GM23338 (cell line): ENCODE measurements at regions not wholly inside any gene's neighbourhood (a gene's known extent, or its start where the extent isn't known, plus 50 kb on each side); places are given as distances from the start of the nearest gene placed in this dataset.

Experiments
- ATAC-seq: fragments of 200-7000 bp; cut with Tn5 transposase; 3 replicates; pipeline ENCODE4 v1.9.1; 2020
- DNase-seq: peaks from one replicate; pipeline ENCODE4 v3.0.0-alpha.2; 2015; ENCODE audit warnings: low spot score
- H2AFZ ChIP-seq: fragments of 200-600 bp; sonication (generic); 2 replicates; pipeline ENCODE4 v1.8.0; 2016; ENCODE audit warnings: antibody characterized with exemption, mild to moderate bottlenecking, moderate library complexity
- H3F3A ChIP-seq: fragments of 200-600 bp; sonication (generic); replicated peaks from 2 replicates; pipeline ENCODE4 v1.8.0; 2017; ENCODE audit warnings: antibody characterized with exemption, mixed run types, low read depth
- H3K27ac ChIP-seq: fragments of 200-600 bp; sonication (generic); 2 replicates; pipeline ENCODE4 v1.6.1; 2016; ENCODE audit warnings: low read depth
- H3K27me3 ChIP-seq: fragments of 200-600 bp; sonication (generic); 2 replicates; pipeline ENCODE4 v1.8.0; 2016; ENCODE audit warnings: mild to moderate bottlenecking, mixed run types, moderate library complexity; ENCODE audit not compliant: insufficient read depth
- H3K36me3 ChIP-seq: fragments of 200-600 bp; sonication (generic); 2 replicates; pipeline ENCODE4 v1.8.0; 2016; ENCODE audit warnings: mild to moderate bottlenecking; ENCODE audit not compliant: insufficient read depth
- H3K4me1 ChIP-seq: fragments of 200-600 bp; sonication (generic); 2 replicates; pipeline ENCODE4 v1.8.0; 2016; ENCODE audit warnings: mild to moderate bottlenecking, moderate library complexity; ENCODE audit not compliant: insufficient read depth
- H3K4me2 ChIP-seq: fragments of 200-600 bp; sonication (generic); 2 replicates; pipeline ENCODE4 v1.7.1; 2017; ENCODE audit warnings: mixed run types
- H3K4me3 ChIP-seq: fragments of 200-600 bp; sonication (generic); 2 replicates; pipeline ENCODE4 v1.6.1; 2016; ENCODE audit warnings: mixed run types
- H3K79me2 ChIP-seq: fragments of 200-600 bp; sonication (generic); replicated peaks from 2 replicates; pipeline ENCODE4 v1.8.0; 2017; ENCODE audit warnings: mild to moderate bottlenecking; ENCODE audit not compliant: insufficient read depth
- H3K9me2 ChIP-seq: fragments of 200-600 bp; sonication (generic); 2 replicates; pipeline ENCODE4 v1.8.0; 2017; ENCODE audit not compliant: insufficient read depth
- H4K20me1 ChIP-seq: fragments of 200-600 bp; sonication (generic); replicated peaks from 2 replicates; pipeline ENCODE4 v1.8.0; 2017; ENCODE audit warnings: mild to moderate bottlenecking; ENCODE audit not compliant: insufficient read depth
- H3K27ac Mint-ChIP-seq: 2 replicates; pipeline ENCODE4 v1.8.0; 2020; ENCODE audit warnings: inconsistent platforms, mild to moderate bottlenecking, moderate library complexity, mixed read lengths
- H3K27me3 Mint-ChIP-seq: 3 replicates; pipeline ENCODE4 v1.8.0; 2022; ENCODE audit warnings: low read depth, mild to moderate bottlenecking, moderate library complexity, mixed read lengths, inconsistent platforms; ENCODE audit not compliant: insufficient read depth, poor library complexity
- H3K36me3 Mint-ChIP-seq: 3 replicates; pipeline ENCODE4 v1.8.0; 2021; ENCODE audit warnings: low read depth, mild to moderate bottlenecking, inconsistent platforms, moderate library complexity, mixed read lengths
- H3K4me1 Mint-ChIP-seq: 3 replicates; pipeline ENCODE4 v1.8.0; 2020; ENCODE audit warnings: mild to moderate bottlenecking, inconsistent platforms, mixed read lengths
- H3K4me3 Mint-ChIP-seq: 3 replicates; pipeline ENCODE4 v1.8.0; 2021; ENCODE audit warnings: moderate library complexity, mild to moderate bottlenecking, inconsistent platforms, mixed read lengths
- H3K9me3 Mint-ChIP-seq: 3 replicates; pipeline ENCODE4 v1.8.0; 2020; ENCODE audit warnings: moderate library complexity, mild to moderate bottlenecking, inconsistent platforms, mixed read lengths
- EZH2phosphoT487 ChIP-seq: fragments of 200-600 bp; sonication (generic); IDR thresholded peaks from one replicate; pipeline ENCODE4 v1.8.1; 2018; ENCODE audit warnings: antibody characterized with exemption; ENCODE audit not compliant: unreplicated experiment
- NANOG ChIP-seq: IDR thresholded peaks from 2 replicates; pipeline ENCODE4 v1.6.1; 2016; ENCODE audit warnings: antibody characterized with exemption, borderline replicate concordance
- STAT1 ChIP-seq: IDR thresholded peaks from one replicate; pipeline ENCODE4 v1.6.1; 2016; ENCODE audit warnings: antibody characterized with exemption; ENCODE audit not compliant: unreplicated experiment
- ZNF114 ChIP-seq: fragments of 250-450 bp; sonication (Bioruptor Pico); IDR thresholded peaks from 2 replicates; pipeline ENCODE4 v1.5.0; 2020; ENCODE audit warnings: mild to moderate bottlenecking, moderate library complexity
- TF ChIP-seq, protein P1 (sequence below): fragments of 250-450 bp; sonication (Bioruptor Pico); IDR thresholded peaks from 2 replicates; pipeline ENCODE4 v1.5.0; 2020; ENCODE audit warnings: mild to moderate bottlenecking, moderate library complexity
- TF ChIP-seq, protein P2 (sequence below), 2 experiments: fragments of 200-600 bp in 1 of 2; sonication (generic) in 1 of 2; conservative IDR thresholded peaks; 2 replicates each; pipeline versions ENCODE4 v1.5.1 to v1.6.1; 2016 to 2017; ENCODE audit warnings: antibody characterized with exemption in 2 of 2, low read depth in 2 of 2, mild to moderate bottlenecking in 2 of 2, moderate library complexity in 1 of 2

DNA sequence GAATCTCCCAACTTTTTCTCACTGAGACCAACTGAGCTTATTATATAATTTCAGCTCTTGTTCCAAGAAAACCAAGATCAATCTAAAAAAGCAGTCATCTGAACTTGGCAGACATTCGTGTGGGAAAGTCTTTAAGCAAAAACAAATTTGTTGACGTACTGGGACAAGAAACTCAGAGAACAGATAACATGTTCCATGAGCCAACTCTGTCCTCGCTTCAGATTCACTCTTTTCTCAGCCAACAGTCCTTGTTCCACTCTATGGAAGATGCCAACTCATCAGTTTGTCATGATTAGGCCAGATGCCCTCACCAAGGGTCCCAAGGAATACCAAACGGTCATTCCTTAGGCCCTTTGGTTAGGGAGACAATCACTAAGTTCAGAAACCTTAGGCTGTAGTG is 224.2 kb upstream of the CTAGE1 start:
- no peak for TF ChIP-seq EZH2phosphoT487
- TF ChIP-seq, protein P1, sequence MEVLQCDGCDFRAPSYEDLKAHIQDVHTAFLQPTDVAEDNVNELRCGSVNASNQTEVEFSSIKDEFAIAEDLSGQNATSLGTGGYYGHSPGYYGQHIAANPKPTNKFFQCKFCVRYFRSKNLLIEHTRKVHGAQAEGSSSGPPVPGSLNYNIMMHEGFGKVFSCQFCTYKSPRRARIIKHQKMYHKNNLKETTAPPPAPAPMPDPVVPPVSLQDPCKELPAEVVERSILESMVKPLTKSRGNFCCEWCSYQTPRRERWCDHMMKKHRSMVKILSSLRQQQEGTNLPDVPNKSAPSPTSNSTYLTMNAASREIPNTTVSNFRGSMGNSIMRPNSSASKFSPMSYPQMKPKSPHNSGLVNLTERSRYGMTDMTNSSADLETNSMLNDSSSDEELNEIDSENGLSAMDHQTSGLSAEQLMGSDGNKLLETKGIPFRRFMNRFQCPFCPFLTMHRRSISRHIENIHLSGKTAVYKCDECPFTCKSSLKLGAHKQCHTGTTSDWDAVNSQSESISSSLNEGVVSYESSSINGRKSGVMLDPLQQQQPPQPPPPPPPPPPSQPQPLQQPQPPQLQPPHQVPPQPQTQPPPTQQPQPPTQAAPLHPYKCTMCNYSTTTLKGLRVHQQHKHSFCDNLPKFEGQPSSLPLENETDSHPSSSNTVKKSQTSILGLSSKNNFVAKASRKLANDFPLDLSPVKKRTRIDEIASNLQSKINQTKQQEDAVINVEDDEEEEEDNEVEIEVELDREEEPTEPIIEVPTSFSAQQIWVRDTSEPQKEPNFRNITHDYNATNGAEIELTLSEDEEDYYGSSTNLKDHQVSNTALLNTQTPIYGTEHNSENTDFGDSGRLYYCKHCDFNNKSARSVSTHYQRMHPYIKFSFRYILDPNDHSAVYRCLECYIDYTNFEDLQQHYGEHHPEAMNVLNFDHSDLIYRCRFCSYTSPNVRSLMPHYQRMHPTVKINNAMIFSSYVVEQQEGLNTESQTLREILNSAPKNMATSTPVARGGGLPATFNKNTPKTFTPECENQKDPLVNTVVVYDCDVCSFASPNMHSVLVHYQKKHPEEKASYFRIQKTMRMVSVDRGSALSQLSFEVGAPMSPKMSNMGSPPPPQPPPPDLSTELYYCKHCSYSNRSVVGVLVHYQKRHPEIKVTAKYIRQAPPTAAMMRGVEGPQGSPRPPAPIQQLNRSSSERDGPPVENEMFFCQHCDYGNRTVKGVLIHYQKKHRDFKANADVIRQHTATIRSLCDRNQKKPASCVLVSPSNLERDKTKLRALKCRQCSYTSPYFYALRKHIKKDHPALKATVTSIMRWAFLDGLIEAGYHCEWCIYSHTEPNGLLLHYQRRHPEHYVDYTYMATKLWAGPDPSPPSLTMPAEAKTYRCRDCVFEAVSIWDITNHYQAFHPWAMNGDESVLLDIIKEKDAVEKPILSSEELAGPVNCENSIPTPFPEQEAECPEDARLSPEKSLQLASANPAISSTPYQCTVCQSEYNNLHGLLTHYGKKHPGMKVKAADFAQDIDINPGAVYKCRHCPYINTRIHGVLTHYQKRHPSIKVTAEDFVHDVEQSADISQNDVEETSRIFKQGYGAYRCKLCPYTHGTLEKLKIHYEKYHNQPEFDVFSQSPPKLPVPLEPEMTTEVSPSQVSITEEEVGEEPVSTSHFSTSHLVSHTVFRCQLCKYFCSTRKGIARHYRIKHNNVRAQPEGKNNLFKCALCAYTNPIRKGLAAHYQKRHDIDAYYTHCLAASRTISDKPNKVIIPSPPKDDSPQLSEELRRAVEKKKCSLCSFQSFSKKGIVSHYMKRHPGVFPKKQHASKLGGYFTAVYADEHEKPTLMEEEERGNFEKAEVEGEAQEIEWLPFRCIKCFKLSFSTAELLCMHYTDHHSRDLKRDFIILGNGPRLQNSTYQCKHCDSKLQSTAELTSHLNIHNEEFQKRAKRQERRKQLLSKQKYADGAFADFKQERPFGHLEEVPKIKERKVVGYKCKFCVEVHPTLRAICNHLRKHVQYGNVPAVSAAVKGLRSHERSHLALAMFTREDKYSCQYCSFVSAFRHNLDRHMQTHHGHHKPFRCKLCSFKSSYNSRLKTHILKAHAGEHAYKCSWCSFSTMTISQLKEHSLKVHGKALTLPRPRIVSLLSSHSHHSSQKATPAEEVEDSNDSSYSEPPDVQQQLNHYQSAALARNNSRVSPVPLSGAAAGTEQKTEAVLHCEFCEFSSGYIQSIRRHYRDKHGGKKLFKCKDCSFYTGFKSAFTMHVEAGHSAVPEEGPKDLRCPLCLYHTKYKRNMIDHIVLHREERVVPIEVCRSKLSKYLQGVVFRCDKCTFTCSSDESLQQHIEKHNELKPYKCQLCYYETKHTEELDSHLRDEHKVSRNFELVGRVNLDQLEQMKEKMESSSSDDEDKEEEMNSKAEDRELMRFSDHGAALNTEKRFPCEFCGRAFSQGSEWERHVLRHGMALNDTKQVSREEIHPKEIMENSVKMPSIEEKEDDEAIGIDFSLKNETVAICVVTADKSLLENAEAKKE (CRISPR knock-in tag): no peak
- TF ChIP-seq NANOG: no peak
- ATAC-seq (no peak), DNase-seq (no peak)
- Mint-ChIP-seq H3K27ac (no peak overlapping the region), H3K4me3 (no peak overlapping the region), H3K4me1 (no peaks in the 10 kb centered on the region), H3K36me3 (no peaks in the 10 kb centered on the region), H3K27me3 (no peaks in the 10 kb centered on the region), H3K9me3 (peaks cover 3% of the 10 kb centered on the region; the same call in 1 of the 3 replicates)
- Histone ChIP-seq H3K79me2 (no peaks in the 10 kb centered on the region), H2AFZ (no peak overlapping the region), H3K27ac (no peak overlapping the region), H3K4me1 (no peaks in the 10 kb centered on the region), H3F3A (no peaks in the 10 kb centered on the region), H3K4me2 (no peak overlapping the region), H4K20me1 (no peaks in the 10 kb centered on the region), H3K4me3 (no peak overlapping the region), H3K36me3 (no peaks in the 10 kb centered on the region), H3K9me2 (no peaks in the 10 kb centered on the region; the same call in none of the 2 replicates), H3K27me3 (no peaks in the 10 kb centered on the region)

DNA sequence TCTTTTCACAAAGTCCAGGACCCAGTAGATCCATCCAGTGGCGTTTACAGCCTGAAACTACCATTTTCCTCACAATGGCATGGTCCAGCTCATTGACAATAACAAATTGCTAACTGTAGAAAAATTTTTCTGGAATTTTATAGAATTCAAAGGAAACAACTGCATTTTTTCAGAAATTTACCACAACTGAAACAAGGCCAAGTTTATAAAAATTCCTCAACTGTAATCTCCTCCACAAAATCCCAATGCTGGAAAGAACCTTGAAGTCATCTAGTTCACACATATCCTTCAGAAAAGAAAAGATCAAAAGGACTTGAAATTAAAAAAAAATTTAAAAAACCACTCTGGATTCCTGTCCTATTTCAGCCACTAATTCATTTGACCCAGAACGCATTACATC is 226.0 kb upstream of the CTAGE1 start:
- Mint-ChIP-seq H3K36me3 (no peaks in the 10 kb centered on the region), H3K4me3 (no peak overlapping the region), H3K4me1 (no peaks in the 10 kb centered on the region), H3K9me3 (no peaks in the 10 kb centered on the region), H3K27ac (no peak overlapping the region), H3K27me3 (no peaks in the 10 kb centered on the region)
- H3K27ac ChIP-seq: no peak overlapping the region
- no peaks in the 10 kb centered on the region for H3K36me3 ChIP-seq
- TF ChIP-seq, protein P2, sequence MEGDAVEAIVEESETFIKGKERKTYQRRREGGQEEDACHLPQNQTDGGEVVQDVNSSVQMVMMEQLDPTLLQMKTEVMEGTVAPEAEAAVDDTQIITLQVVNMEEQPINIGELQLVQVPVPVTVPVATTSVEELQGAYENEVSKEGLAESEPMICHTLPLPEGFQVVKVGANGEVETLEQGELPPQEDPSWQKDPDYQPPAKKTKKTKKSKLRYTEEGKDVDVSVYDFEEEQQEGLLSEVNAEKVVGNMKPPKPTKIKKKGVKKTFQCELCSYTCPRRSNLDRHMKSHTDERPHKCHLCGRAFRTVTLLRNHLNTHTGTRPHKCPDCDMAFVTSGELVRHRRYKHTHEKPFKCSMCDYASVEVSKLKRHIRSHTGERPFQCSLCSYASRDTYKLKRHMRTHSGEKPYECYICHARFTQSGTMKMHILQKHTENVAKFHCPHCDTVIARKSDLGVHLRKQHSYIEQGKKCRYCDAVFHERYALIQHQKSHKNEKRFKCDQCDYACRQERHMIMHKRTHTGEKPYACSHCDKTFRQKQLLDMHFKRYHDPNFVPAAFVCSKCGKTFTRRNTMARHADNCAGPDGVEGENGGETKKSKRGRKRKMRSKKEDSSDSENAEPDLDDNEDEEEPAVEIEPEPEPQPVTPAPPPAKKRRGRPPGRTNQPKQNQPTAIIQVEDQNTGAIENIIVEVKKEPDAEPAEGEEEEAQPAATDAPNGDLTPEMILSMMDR (conservative IDR thresholded peaks at IDR 0.05; ENCODE audit: low read depth in 2 of 2): no peak
- TF ChIP-seq ZNF114 (no peak), STAT1 (no peak)
- no peak overlapping the region for H2AFZ ChIP-seq
- H4K20me1 ChIP-seq: no peaks in the 10 kb centered on the region
- no peak overlapping the region for H3K4me3 ChIP-seq
- ATAC-seq (no peak), DNase-seq (no peak)
- no peaks in the 10 kb centered on the region; the same call in none of the 2 replicates for H3K9me2 ChIP-seq
- H3K79me2 ChIP-seq: no peaks in the 10 kb centered on the region
- no peaks in the 10 kb centered on the region for H3K27me3 ChIP-seq
- no peaks in the 10 kb centered on the region for H3K4me1 ChIP-seq
- no peak overlapping the region for H3K4me2 ChIP-seq
- H3F3A ChIP-seq: no peaks in the 10 kb centered on the region
